SKM-1 treated with dmso at 0.1 percent for 144 hours (cell line): ENCODE measurements at regions not wholly inside any gene's neighbourhood (a gene's known extent, or its start where the extent isn't known, plus 50 kb on each side); places are given as distances from the start of the nearest gene placed in this dataset.
"Not testable (repeated sequence)": the region's sequence is repeated elsewhere in the genome, so short reads cannot be mapped to it uniquely, and the experiment has no call there.

Experiments used
- DNase-seq: peaks from one replicate; lab custom pipeline; 2025; ENCODE audit not compliant: unreplicated experiment; lab: John Stamatoyannopoulos, UW

- DNase-seq: no peak
These were observed 322.4 kb upstream of the CCNG1 start for GRCh38 chr5:163115011-163115410.

DNA sequence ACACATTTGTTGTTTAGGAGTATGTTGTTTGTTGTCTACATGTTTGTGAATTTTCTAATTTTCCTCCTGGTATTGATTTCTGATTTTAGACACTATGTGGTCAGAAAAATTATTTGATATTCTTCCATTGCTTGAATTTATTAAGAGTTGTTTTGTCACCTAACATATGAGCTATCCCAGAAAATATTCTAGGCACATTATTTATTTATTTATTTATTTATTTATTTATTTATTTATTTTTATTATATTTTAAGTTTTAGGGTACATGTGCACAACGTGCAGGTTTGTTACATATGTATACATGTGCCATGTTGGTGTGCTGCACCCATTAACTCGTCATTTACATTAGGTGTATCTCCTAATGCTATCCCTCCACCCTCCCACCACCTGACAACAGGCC, 320.8 kb upstream of the CCNG1 start:
- not testable (repeated sequence) for DNase-seq

DNA sequence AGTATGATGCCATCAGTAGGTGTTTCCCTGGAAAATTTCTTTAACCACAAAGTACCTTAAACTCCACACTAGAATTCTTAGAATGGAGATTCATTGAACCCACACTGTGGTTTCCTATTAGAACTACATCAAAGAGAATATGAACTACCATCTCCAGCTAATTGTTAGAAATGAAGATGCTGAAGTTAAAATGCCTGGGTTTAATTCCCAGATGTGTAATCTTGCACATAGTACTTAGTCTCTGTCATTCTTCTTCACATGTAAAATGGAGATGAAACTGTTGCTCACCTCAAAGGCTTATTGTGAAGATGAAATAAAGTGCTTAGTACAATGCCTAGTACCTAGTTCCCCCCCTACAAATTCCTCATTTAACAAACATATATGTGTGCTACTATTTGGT, 303.3 kb upstream of the CCNG1 start:
- no peak for DNase-seq

GRCh38 chr5:163135849-163136248, 301.5 kb upstream of the CCNG1 start:
- DNase-seq: no peak

DNA sequence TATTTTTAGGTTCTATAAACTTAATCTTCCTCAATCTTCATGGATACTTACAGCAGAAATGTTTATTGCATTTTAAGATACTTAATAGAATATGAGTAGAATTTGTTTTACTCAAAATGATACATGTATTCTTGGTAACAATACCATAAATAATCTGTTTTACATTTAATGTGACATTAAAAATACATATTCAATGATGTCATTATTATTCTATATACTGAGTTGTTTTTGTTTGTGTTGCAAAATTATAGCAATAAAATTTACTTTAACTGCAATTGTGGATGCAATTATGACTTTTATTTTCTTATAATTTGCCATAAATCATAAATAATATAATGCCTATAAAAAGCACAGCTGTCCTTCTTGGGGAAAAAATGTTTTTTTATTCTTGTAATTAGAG, 275.9 kb upstream of the CCNG1 start:
- no peak for DNase-seq

DNA sequence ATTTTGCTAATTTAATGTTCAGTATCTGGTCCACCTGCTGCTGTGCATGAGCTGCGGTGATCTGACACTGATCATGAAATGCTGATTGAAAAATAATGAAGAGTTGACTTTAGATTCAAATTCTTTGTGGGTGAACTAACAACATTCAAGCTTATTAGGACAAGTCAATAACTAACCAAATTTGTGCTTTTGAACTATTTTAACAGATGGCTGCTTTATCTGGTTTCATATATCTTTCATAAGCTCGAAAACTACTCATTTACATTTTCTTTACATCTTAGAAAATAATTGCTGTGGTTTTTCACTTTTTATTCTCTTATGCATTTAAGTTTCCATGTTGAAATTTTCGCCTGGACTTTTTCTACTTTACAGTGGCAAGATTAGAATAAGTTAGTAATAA, 274.8 kb upstream of the CCNG1 start:
- DNase-seq: no peak

DNA sequence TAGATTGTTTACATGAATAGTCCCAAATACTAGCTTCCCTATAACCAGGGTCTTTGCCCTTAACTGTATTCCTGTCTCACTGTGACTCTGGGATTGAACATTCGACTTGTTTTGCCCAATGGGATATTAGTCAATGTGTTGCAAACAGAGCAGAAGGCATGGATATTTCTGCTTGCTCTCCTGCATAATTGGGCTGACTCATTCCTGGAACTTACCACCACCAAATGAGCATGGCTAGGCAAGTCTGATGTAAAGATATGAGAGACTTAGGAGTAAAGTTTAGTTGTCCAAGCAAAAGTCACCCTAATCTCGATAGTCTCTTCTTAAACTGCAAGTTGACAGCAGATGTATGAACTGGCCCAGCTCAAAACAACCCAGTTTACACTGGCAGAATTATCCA, 273.5 kb upstream of the CCNG1 start:
- no peak for DNase-seq

DNA sequence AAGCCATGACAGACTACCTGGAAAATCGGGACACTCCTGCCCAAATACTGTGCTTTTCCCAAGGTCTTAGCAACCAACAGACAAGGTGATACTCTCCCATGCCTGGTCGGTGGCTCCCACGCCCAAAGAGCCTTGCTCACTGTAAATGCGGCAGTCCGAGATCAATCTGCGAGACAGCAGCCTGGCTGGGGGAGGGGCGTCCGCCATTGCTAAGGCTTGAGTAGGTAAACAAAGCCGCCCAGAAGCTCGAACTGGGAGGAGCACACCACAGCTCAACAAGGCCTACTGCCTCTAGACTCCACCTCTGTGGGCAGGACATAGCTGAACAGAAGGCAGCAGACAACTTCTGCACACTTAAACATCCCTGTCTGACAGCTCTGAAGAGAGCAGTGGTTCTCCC, 272.1 kb upstream of the CCNG1 start:
- DNase-seq: no peak

DNA sequence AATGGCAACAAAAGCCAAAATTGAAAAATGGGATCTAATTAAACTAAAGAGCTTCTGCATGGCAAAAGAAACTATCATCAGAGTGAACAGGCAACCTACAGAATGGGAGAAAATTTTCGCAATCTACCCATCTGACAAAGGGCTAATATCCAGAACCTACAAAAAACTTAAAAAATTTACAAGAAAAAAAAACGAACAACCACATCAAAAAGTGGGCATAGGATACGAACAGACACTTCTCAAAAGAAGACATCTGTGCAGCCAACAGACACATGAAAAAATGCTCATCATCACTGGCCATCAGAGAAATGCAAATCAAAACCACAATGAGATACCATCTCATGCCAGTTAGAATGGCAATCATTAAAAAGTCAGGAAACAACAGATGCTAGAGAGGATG, 267.2 kb upstream of the CCNG1 start:
- DNase-seq: not testable (repeated sequence)

GRCh38 chr5:163172540-163173338, 264.7 kb upstream of the CCNG1 start:
- DNase-seq: no peak

GRCh38 chr5:163177971-163178370, 259.4 kb upstream of the CCNG1 start:
- DNase-seq: no peak

- no peak for DNase-seq
These were observed 252.1 kb upstream of the CCNG1 start for GRCh38 chr5:163185315-163185714.

GRCh38 chr5:163189023-163189553, 248.3 kb upstream of the CCNG1 start:
- no peak for DNase-seq

DNA sequence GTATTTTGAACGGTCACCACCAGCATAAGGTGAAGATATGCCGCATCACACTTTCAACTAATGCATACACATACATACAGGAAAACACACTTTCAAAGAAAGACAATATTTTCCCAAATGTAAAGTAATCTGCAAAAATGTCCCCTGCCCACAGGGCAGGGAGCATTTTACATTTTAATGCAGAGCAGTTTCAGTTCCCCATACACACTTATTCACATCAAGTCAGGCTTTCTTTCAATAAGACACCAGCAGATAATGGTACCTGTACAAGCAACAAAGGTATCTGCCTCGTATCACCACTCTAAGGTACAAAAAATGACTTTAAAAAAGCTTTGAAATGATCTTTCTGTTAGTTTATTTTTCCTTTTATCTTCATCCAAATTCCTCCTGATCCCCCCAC, 247.1 kb upstream of the CCNG1 start:
- DNase-seq: no peak

DNA sequence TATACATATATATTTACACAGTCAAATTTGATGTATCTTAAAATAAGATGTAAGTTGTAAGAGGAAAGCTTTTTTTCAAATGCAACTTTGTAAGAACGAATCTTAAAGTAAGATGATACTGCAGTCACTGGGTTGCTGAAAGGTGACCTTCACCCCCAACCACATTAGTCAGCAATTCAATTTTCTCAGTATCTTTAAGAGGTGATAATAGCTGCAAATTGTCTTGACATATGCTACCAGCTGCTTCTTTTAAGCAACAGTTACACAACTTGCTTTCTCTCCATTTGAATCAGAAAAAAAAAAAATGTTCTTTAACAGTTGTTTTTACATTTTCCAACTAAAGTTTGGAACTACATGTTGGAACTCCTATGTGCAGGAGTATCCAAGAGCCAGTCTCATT, 246.6 kb upstream of the CCNG1 start:
- no peak for DNase-seq

GRCh38 chr5:163193886-163194285, 243.5 kb upstream of the CCNG1 start:
- DNase-seq: no peak

DNA sequence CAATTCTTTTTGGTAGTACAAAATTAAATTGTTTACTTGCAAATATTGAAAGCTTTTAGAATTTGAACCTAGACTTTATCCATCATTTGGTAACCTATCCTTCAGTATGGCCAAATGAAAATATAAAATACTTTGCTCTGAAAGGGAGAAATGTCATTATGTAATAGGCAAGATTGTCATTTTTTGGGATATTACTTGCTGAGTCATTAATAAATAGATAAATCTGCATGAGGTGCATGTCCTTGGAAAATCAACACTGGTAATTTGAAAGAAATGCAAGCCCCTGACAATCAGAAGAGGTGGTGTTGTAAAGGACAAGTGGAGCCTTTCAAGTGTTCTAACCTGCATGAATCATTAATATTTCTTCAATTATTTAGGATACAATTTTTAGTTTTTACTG, 231.8 kb upstream of the CCNG1 start:
- DNase-seq: no peak

GRCh38 chr5:163221581-163221980, 215.8 kb upstream of the CCNG1 start:
- no peak for DNase-seq

DNA sequence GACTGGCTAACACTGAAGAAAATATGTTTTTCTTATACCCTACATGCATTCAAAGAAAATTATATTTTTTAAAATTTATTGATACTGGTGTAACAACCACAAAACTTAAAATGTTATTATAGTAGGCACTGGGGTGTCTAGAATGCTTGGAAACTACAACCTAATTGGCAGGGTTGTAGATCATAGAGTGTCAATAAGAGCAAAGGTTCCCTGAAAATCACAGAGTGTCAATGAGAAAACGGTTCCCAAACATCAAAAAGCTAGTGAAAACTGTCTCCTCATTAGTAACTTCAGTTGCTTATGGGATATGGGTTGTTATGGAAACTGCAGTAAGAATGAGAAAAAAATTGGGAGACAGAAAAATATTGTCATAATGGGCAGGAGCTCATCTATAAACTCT, 214.4 kb upstream of the CCNG1 start:
- no peak for DNase-seq

GRCh38 chr5:163244445-163244987, 192.9 kb upstream of the CCNG1 start:
- DNase-seq: no peak

- DNase-seq: no peak
These were observed 191.8 kb upstream of the CCNG1 start for GRCh38 chr5:163245584-163245983.

DNA sequence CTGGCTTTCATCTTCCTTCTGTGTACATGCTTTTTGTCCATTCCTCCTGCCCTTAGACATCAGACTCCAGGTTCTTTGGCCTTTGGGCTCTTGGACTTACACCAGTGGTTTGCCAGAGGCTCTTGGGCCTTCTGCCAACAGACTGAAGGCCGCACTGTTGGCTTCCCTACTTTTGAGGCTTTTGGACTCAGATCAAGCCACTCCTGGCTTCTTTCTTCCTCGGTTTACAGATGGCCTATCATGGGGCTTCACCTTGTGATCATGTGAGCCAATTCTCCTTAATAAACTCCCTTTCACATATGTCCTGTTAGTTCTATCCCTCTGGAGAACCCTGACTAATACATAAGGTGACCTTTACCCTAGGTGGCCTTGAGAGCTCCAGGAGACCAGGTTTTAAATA, 189.1 kb upstream of the CCNG1 start:
- DNase-seq: no peak

- DNase-seq: no peak
These were observed 188.5 kb upstream of the CCNG1 start for GRCh38 chr5:163248871-163249270.
